HG03108 (cell line): ENCODE measurements at regions not wholly inside any gene's neighbourhood (a gene's known extent, or its start where the extent isn't known, plus 50 kb on each side); places are given as distances from the start of the nearest gene placed in this dataset.
"Not testable (repeated sequence)": the region's sequence is repeated elsewhere in the genome, so short reads cannot be mapped to it uniquely, and the experiment has no call there.

Experiments used
- ATAC-seq: cut with Tn5 transposase; IDR thresholded peaks from one replicate; pipeline ENCODE4 v1.9.1; 2021; ENCODE audit warnings: moderate library complexity; ENCODE audit not compliant: unreplicated experiment

DNA sequence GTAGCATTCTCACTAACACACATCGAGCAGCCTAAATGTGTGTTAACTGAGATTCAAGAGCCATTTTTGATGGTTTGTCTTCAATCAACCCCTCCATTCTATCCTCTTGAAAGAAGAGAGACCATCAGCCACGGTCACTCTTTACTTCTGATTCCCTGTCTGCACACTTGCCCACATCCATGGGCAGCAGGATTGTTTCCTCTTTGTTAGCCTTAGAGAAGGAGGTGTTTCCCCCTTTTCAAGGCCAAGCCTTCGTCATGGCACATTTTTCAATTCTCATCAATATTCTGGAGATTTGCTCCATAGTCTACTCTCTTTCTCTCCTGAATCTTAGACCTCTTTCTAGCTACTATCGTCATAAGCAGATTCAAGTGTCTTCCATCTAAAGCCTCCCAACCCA is 522.4 kb upstream of the NAALADL2 start:
- ATAC-seq: no peak

DNA sequence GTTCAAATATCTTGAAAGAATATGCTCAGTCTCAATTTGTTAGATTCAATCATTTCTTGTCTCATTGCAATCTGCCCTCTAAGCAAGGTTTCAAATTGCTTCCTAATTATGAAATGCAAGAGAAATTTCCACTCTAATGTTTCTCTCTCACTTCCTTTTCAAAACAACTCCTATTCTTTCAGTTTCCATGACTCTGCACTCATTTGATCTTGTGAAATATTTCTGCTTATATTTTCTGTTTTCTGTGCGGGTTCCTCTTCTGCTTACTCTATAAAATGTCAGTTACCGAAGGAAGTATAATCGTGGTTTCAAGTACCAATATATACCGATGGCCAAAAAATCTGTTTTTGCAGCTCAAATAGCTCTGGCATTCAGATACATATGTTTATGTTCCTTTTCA is 521.9 kb upstream of the NAALADL2 start:
- ATAC-seq: no peak

DNA sequence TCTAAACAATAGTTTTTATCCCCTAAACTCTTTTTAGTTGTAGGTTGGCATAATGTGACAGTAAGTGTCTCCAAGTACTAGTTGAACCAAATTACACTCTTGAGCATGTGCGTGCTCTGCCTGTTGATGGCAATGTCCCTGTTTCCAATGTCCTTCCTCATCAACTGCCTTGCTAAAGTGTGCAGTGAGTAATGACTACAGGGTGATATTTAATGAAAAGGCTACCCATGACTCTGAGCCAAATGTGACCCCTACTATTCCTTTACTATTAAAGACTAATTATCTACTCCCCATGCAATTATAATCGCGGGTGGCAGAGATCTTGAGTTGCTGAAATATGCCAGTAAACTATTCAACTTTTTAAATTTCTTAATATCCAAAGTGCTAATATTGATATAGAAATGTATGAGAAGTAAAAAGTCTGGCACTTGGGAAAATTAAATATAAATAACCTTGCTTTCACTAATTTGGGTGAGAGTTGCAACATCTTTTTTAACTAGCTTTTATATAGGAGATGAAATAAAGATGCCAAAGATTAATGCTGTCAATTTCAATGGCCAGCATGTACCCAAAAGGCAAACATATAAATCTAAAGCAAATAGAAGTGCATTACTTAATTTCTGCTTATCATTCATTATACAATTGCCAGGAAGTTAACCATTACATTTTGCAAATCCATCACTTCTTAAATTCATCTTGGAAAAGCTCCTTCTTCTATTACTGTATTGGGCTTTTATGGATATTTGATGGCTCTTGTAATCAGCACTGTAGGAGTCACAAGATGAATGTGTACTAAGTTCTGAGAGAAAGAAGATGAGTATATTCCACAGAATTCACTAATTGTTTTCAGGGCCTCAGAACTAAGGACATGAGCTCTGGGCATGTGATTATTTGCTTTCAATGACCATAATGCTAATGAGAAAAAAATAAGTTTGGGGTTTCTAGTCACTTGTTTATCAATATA is 518.2 kb upstream of the NAALADL2 start:
- no peak for ATAC-seq

DNA sequence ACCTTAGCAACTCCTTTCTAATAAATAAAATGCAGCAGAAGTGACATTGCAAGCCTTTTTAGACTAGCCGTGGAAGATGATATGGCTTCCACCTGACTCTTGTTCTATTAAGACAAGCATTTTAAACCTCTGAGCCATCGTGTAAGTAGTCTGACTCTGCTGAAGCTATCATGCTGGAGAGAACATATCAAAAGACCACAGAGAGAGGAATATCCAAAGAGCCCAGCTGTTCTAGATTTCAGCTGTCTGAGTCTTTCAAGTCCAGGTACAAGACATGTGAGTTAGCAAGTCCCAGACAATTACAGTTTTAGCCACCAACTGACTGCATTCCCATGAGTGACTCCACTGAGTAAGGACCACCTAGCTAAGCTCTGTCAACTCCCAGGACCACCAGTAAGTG is 517.0 kb upstream of the NAALADL2 start:
- ATAC-seq: no peak

DNA sequence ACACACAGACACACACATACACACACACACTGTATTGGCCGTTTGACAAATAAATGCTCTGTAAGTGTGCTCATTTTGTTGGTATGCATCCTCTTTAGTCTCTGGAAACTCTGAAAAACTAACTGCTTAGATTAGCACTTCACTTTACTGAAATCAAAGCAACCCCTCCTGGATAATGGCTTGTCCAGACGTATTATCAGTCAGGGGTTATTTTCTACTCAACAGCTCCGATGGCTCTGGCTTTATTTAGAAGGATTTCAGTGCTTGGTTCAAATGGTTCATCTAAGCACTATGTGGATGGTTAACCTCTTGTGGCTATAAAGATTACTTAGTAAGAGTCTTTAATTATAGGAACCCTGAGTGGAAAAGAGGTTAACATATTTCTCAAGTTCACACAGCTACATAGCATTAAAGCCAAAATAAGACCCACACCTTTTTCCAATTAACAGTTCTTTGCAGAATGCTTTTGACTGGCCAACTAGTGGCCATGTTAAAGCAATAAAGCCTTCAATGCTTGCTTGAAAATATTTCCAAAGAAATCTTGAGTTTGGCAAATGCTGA is 516.1 kb upstream of the NAALADL2 start:
- no peak for ATAC-seq

DNA sequence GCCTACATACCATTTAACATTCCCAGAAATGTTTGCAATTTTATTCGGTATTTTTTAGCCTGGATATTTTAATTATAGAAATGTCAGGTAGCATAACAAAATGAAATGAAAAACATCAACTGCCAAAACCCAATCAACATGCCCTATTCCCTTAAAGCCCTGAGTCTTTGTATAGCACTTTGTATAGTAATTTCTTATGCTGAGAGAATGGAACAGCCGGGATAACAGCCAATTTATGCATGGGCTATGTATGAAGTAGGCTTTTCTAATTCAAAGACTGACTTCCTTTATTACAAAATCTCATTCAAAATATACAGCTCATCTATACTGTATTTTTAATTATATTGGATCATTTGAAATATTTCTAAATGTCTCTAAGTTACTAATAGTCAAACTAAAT is 513.0 kb upstream of the NAALADL2 start:
- no peak for ATAC-seq

DNA sequence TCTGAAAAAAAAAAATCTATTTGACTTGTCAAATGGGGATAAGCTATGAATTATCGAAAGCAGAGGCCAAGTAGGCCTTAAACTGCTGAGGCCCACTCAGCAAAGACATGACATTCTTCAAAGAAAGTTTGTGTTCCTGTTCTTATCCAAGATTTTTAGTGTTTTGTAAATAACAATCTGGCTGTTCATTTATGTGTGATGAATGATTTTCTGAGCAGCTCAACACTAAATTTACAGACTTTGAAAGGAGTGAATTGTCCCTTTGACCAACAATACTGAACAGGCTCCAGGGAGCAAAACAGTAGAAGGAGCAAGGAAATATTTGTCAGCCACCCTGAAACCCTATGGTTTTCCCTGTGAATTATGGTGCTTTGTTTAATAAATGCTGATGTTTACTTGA is 512.6 kb upstream of the NAALADL2 start:
- ATAC-seq: no peak

DNA sequence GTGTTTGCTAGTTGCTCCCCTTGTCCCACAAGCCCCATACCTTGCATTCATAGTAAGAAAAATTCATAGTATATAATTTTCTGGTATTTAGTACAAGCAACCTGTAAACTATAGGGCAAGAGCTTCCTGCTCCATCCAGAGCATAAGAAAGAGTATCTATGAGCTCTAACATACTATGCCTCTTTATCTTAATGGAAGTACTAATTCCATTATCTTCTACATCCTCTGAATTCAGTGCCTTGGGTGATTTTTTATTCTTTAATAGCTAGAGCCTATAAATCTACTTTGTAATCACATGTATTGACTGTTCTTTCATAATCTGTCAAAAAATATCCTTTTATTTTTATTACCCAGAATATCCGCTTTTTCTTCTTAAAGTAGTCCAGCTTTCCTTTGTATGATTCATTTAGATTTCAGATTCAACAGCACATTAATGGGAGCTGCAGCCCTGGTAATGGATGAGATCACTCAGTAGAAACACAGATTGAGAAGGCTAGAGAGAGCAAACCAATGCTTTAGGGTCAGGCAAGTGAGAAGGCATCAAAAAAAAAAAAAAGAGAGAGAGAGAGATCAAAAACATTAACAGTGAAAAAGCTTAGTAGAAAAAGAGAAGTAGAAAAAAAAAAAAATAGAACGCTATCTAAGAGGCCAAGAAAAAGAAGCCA is 511.5 kb upstream of the NAALADL2 start:
- no peak for ATAC-seq

DNA sequence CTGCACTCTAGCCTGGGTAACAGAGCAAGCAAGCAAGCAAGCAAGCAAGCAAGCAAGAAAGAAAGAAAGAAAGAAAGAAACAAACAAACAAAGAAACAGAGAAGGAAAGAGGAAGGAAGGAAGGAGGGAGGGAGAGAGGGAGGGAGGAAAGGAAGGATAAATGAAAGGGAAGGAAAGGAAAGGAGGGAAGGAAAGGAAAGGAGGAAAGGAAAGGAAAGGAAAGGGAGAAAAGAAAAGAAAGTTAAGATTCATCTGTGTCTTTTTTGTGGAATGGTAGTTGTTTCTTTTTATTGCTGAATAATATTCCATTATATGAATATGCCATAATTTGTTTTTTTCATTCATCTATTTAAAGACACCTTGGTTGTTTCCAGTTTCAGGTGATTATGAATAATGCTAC is 506.9 kb upstream of the NAALADL2 start:
- ATAC-seq: no peak

DNA sequence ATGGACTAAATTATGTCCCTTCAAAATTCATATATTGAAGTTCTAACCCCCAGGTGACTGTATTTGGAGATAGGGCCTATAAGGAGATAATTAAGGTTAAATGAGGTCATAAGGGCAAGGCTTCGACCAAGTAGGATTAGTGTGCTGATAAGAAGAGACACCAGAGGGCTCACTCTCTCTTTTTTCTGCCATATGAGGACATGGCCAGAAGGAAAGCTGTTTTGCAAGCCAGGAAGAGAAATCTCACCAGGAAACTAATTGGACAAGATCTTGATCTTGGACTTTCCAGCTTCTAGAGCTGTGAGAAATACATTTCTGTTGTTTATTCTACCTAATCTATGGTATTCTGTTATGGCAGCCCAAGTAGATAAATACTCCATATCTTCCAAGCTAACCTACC is 503.6 kb upstream of the NAALADL2 start:
- no peak for ATAC-seq

DNA sequence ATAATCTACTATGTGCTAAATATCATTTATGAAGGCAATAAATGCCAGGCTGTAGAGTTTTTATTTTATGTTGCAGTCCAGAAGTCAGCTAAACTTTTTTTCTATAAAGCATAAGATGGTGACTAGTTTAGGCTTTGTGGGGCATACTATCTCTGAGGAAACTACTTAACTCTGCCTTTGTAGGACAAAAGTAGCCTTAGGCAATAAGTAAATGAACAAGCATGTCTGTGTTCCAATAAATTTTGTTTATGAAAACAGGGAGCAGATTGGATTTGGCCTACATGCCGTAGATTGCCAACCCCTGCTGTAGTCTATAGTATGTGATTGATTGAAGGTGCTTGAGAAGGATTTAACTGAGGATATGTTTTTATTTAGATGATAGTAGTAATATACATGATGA is 502.5 kb upstream of the NAALADL2 start:
- no peak for ATAC-seq

DNA sequence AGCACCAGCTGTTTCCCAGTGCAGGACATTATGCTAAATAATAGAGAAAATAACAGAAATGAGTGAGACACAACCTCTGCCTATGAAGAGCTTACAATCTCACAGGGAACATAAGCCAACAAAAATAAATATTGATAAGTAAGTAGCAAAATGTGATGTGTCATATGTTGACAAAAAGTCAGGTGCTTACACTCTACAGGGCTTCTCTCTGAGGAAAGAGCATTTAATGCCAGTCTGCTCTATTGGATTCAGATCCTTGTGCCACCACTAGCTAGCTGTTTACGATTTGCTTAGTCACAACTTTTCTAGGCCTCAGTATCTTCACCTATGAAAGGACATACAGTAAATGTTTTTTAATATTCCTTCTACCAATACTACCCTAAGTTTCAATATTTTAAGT is 500.9 kb upstream of the NAALADL2 start:
- ATAC-seq: no peak

DNA sequence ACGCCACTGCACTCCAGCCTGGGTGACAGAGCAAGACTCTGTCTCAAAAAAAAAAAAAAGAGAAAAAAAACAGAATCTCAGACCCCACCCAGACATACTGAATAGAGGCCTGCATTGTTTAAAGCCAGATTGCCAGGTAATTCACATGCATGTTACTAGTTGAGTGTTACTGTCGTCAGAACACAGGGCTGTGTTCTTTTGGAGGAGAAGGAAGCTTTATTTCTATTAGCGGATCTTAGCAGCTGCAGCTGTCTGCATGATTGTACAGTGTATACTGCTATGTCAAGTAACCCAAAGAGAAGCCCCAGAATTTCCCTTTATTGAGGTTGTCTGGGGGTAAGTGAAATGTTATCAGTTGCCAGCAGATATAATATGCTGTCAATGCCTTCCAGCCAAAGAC is 496.6 kb upstream of the NAALADL2 start:
- ATAC-seq: no peak

DNA sequence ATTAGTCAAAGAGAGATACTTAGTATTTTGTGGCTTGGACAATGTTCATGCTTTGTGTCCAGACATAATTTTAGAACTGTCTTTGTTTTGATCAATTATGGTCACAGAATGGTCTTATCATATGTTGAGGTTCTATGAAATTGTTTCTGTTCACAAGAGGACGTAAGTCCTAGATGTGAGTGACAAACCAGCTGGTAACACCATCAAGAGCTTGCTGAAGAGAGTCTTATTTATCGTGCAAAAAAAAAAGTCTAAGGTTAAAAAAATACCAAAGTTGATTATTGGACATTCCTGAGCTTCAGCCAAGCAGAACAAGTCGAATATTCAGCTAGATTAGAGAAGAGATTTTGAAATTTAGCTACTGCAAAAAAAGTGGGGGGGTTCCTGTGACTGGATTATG is 495.9 kb upstream of the NAALADL2 start:
- ATAC-seq: no peak

DNA sequence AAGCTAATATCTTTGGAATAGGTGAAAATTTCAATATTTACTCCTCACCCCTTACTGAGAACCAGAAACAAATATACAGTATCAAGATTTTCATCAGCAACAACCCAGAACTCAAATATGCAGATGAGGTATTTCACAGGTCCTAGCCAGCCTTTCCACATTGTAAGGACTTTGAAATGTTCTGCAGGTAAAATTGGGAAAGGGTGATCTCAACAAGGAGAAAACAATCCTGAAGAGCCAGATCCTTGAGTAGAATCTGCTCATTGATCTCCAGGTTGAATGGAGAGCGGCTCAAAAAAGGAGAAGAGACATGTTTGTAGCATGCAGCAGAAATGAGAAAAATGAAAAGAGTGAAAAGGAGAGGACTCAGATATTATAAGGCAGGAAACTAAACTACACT is 493.3 kb upstream of the NAALADL2 start:
- ATAC-seq: no peak

DNA sequence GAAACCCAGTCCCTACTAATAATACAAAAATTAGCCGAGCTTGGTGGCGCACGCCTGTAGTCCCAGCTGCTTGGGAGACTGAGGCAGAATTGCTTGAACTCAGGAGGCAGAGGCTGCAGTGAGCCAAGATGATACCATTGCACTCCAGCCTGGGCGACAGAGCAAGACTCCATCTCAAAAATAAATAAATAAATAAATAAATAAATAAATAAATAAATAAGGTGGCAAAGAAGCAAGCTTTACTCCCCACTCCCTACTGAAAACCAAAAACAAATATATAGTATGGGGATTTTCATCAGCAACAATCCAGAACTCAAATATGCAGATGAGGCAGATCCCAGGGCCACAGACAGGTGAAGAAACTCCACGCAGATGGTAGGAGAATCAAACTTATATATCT is 492.2 kb upstream of the NAALADL2 start:
- ATAC-seq: not testable (repeated sequence)

DNA sequence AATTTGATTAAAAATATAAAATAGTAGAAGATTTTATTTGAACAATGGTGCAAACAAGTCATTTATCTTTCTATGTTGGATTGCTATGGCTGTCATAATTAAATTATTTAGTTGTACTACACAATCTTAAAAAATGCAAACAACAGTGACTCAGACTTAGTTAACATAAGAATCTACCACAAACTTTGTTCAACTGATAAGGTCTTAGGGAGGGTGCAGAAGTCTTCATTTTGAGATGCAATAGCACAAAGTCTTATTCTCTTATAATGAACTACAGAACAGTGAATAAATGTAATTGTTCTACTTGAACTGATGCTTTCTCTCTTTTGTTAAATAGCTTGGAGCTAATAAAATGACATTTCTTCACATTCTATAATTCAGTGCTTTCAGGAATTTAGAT is 482.8 kb upstream of the NAALADL2 start:
- no peak for ATAC-seq

DNA sequence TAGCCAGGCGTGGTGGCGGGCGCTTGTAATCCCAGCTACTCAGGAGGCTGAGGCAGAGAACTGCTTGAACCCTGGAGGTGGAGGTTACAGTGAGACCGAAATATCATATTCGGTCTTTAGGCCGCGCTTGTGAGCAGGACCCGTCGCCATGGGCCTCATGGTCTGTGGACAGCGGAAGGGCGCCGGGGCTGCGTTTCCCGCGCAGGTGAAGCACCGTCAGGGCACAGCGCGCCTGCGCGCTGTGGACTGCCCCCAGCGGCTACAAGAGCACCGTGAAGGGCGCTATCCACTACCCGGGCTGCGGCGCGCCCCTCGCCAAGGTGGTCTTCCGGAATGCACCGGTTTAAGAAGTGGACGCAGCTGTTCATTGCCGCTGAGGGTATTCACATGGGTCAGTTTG is 482.0 kb upstream of the NAALADL2 start:
- ATAC-seq: no peak

DNA sequence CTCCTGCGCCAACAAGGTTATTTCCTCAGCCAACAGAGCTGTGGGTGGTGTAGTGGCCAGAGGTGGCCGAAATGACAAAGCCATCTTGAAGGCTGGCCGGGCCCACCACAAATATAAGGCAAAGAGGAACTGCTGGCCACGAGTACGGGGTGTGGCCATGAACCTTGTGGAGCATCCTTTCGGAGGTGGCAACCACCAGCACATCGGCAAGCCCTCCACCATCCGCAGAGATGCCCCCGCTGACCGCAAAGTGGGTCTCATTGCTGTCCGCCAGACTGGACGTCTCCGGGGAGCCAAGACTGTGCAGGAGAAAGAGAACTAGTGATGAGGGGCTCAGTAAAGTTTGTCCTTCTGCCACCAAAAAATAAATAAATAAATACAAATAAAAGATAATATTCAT is 481.4 kb upstream of the NAALADL2 start:
- no peak for ATAC-seq

DNA sequence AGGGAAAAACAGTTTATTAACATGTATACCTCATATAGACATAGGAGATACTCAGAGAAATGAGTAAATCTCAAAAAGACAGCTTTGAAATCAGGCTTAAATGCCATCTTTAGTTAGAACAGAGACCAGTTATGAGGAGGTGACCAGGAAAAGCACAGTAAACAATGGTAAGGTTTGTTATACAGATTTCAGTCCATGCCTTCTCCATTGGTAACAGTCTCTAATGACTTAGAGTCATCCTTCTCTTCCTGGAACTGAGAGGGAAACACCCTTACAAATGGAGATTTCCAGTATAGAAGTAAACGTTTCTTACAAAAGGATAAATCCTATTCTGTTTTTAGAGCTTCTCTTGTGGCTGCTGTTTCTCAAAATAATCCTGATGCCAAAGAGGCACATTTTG is 476.3 kb upstream of the NAALADL2 start:
- ATAC-seq: no peak

DNA sequence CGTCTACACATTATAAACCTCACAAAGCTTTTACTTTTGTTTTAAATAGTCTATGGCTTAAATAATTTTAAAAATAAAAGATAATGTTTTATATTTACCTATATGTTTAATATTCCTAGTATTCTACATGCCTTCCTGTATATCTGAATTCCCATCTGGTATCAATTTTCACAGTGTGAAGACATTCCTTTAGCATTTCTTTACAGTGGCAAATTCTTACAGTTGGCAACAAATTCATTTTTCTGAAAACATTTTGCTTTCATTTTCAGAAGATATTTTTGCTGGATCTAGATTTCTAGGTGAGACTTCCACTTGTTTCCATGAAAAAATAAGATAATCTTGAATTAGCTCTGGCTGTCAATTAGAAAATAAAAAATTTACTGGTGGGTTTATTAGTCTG is 471.4 kb upstream of the NAALADL2 start:
- no peak for ATAC-seq

DNA sequence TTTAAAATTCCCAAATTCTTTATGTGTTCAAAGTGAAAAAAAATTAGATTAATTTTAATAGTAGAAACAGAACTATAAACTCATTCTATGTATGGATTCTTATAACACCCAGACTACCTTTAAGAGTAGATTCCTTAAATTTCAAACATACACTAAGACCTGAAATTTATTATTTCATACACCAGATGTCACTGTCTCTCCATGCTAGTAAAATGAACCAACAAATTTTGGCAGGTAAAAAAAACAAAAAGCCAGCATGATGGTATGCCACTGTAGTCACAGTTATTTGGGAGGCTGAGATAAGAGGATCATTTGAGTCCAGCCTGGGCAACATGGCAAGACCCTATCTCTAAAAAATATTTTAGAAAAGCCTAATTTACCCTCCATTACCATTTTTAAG is 461.3 kb upstream of the NAALADL2 start:
- ATAC-seq: no peak
